Heart left ventricle (tissue), 13 donors: ENCODE measurements at regions not wholly inside any gene's neighbourhood (a gene's known extent, or its start where the extent isn't known, plus 50 kb on each side); places are given as distances from the start of the nearest gene placed in this dataset.

Source experiments
- POLR2A ChIP-seq, 2 donors: fragments of 450-650 bp; IDR thresholded peaks; one replicate each; pipeline ENCODE4 v1.6.1; 2017; ENCODE audit warnings: antibody characterized with exemption in 2 of 2, mild to moderate bottlenecking in 2 of 2, moderate library complexity in 2 of 2
- TF ChIP-seq, protein P1 (sequence below), 12 donors: fragments of 200-600 bp; sonication (generic) in 4 of 12; IDR thresholded peaks; one replicate each; pipeline versions ENCODE4 v1.5.0 to v1.8.0; 2018 to 2022; ENCODE audit warnings: antibody characterized with exemption in 12 of 12, mild to moderate bottlenecking in 5 of 12
- donor health status: ischemic (EF 13 %, LVEDD 7.1; RV severe dilation, severe dysfunction).
- donor health status: DM: no; HTN: yes; CAD: no.
- donor health status: DM: no; HTN: no; CAD: no.
- donor health status: ischemic (EF 25% LVEDD 6.9; RV normal size, moderate dysfunction).
- donor health status: ischemic (EF 25% LVEDD 5.7; RV mildly dilated, moderate dysfunction).
- donor health status: ischemic (EF 35%, LVEDD 5.7; RV mildly dilated, moderate dysfunction).
- donor health status: nonischemic (EF 11% LVEDD 7.7; RV severe dilation, severe dysfunction).
- donor health status: DM: yes; HTN: yes; CAD: no.
- donor health status: PGD.
- donor health status: ischemic (EF 29% LVEDD 5.4; RV normal size, mild dysfunction).
- donor health status: nonischemic (EF 23%, LVEDD 6.1; RV moderate dilation, normal function).

DNA sequence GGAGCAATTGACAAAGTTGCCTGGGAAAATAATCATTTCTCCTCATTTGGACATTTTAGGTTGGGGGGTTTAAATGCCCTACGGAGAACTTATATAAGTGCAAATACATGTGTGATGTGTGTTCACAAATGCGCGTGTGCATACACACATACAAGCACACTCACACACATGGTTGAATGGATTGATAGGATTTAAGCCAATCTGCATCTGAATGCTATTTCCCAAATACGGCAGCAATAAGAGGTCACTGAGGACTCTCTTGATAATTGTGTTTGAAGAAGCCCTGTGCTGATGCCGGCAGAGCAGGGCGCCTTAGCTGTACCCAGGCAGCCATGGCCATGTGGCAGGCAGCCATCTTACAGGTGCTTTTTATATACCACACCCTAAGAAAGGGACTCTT is 165.3 kb upstream of the LEF1 start:
- TF ChIP-seq, protein P1, sequence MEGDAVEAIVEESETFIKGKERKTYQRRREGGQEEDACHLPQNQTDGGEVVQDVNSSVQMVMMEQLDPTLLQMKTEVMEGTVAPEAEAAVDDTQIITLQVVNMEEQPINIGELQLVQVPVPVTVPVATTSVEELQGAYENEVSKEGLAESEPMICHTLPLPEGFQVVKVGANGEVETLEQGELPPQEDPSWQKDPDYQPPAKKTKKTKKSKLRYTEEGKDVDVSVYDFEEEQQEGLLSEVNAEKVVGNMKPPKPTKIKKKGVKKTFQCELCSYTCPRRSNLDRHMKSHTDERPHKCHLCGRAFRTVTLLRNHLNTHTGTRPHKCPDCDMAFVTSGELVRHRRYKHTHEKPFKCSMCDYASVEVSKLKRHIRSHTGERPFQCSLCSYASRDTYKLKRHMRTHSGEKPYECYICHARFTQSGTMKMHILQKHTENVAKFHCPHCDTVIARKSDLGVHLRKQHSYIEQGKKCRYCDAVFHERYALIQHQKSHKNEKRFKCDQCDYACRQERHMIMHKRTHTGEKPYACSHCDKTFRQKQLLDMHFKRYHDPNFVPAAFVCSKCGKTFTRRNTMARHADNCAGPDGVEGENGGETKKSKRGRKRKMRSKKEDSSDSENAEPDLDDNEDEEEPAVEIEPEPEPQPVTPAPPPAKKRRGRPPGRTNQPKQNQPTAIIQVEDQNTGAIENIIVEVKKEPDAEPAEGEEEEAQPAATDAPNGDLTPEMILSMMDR (IDR thresholded peaks at IDR 0.05) = no peak
- TF ChIP-seq POLR2A (IDR thresholded peaks at IDR 0.05) = no peak
